Gastrocnemius medialis (tissue), 4 donors: ENCODE measurements at regions not wholly inside any gene's neighbourhood (a gene's known extent, or its start where the extent isn't known, plus 50 kb on each side); places are given as distances from the start of the nearest gene placed in this dataset.

ENCODE experiments used
- ATAC-seq, 2 donors: fragments of 150-250 bp; one replicate each; pipeline ENCODE4 v1.9.1; 2016
- DNase-seq, 2 donors: peaks; one replicate each; pipeline ENCODE4 v3.0.0-alpha.2; 2019
- H3K27ac ChIP-seq, 4 donors: fragments of 200-600 bp; sonication (generic); 1 replicate in 1 of 4; 2 replicates in 3 of 4; pipeline ENCODE4 v1.5.1; 2016 to 2018; ENCODE audit warnings: mild to moderate bottlenecking in 2 of 4, moderate library complexity in 1 of 4
- H3K27me3 ChIP-seq, 3 donors: fragments of 200-600 bp; sonication (generic) in 2 of 3; 1 replicate in 1 of 3; 2 replicates in 2 of 3; pipeline versions ENCODE4 v1.5.1 to v1.6.0; 2016 to 2019; ENCODE audit warnings: mild to moderate bottlenecking in 1 of 3, moderate library complexity in 1 of 3
- H3K36me3 ChIP-seq, 2 donors: fragments of 200-600 bp; sonication (generic) in 1 of 2; one replicate each; pipeline ENCODE4 v1.5.1; 2017 to 2018
- H3K4me1 ChIP-seq, 2 donors: fragments of 200-600 bp; sonication (generic) in 1 of 2; one replicate each; pipeline ENCODE4 v1.5.1; 2016 to 2017; ENCODE audit warnings: mild to moderate bottlenecking in 2 of 2
- H3K4me3 ChIP-seq, 4 donors: fragments of 200-600 bp; sonication (generic) in 3 of 4; 1 replicate in 1 of 4; 2 replicates in 3 of 4; pipeline ENCODE4 v1.5.1; 2016 to 2019; ENCODE audit warnings: mild to moderate bottlenecking in 2 of 4
- H3K9me3 ChIP-seq, 3 donors: fragments of 200-600 bp; sonication (generic) in 2 of 3; 1 replicate in 1 of 3; 2 replicates in 2 of 3; pipeline ENCODE4 v1.5.1; 2016 to 2019
- POLR2A ChIP-seq, 2 donors: fragments of 450-650 bp; IDR thresholded peaks; one replicate each; pipeline ENCODE4 v1.6.1; 2017; ENCODE audit warnings: antibody characterized with exemption in 2 of 2, mild to moderate bottlenecking in 2 of 2, moderate library complexity in 2 of 2
- in situ Hi-C, 4 donors: fragments of 200-750 bp; cut with MboI; loops; one replicate each; pipeline versions ENCODE4 v1.15.0 to v1.8.0; 2017; ENCODE audit warnings: low sequenced_read_pairs in 4 of 4
- intact Hi-C: fragments of 100-400 bp; cut with DNase I; formaldehyde crosslinking; loops from one replicate; pipeline ENCODE4 v1.15.1; 2023; ENCODE audit warnings: low total_unique reads
- TF ChIP-seq, protein P1 (sequence below), 5 experiments: fragments of 450-650 bp in 3 of 5; fragments of 200-600 bp in 2 of 5; sonication (generic) in 2 of 5; IDR thresholded peaks in 4 of 5; conservative IDR thresholded peaks in 1 of 5; 1 replicate in 4 of 5; 2 replicates in 1 of 5; pipeline ENCODE4 v1.5.1; 2016 to 2019; ENCODE audit warnings: antibody characterized with exemption in 5 of 5, mild to moderate bottlenecking in 3 of 5, moderate library complexity in 3 of 5

DNA sequence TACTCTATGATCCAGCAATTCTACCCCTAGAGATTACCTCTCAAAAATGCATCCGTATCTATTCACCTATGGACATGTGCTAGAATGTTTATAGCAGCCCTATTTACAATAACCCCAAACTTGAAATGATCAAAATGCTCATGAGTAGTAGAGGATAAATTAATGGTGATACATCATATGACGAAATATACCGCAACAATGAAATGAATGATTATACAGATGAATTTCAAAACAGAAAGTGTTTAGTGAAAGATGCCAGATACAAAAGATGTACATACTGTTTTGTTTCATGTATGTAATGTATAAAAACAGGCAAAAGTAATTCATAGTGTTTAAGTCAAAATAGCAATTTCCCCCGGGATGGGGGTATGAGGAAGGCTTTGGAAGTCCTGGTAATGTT, 91.0 kb upstream of the CD55 start:
- in situ Hi-C loops (no loop called here), intact Hi-C loops (no loop called here)
- Histone ChIP-seq H3K27ac (no peak overlapping the region), H3K27me3 (no peaks in the 10 kb centered on the region), H3K9me3 (no peaks in the 10 kb centered on the region), H3K36me3 (no peaks in the 10 kb centered on the region), H3K4me1 (no peaks in the 10 kb centered on the region), H3K4me3 (no peak overlapping the region)
- no peak for DNase-seq
- no peak for ATAC-seq
- TF ChIP-seq POLR2A (IDR thresholded peaks at IDR 0.05), result no peak
- TF ChIP-seq, protein P1, sequence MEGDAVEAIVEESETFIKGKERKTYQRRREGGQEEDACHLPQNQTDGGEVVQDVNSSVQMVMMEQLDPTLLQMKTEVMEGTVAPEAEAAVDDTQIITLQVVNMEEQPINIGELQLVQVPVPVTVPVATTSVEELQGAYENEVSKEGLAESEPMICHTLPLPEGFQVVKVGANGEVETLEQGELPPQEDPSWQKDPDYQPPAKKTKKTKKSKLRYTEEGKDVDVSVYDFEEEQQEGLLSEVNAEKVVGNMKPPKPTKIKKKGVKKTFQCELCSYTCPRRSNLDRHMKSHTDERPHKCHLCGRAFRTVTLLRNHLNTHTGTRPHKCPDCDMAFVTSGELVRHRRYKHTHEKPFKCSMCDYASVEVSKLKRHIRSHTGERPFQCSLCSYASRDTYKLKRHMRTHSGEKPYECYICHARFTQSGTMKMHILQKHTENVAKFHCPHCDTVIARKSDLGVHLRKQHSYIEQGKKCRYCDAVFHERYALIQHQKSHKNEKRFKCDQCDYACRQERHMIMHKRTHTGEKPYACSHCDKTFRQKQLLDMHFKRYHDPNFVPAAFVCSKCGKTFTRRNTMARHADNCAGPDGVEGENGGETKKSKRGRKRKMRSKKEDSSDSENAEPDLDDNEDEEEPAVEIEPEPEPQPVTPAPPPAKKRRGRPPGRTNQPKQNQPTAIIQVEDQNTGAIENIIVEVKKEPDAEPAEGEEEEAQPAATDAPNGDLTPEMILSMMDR (IDR thresholded peaks at IDR 0.05 in 4 of 5, conservative IDR thresholded peaks at IDR 0.05 in 1 of 5), result no peak

DNA sequence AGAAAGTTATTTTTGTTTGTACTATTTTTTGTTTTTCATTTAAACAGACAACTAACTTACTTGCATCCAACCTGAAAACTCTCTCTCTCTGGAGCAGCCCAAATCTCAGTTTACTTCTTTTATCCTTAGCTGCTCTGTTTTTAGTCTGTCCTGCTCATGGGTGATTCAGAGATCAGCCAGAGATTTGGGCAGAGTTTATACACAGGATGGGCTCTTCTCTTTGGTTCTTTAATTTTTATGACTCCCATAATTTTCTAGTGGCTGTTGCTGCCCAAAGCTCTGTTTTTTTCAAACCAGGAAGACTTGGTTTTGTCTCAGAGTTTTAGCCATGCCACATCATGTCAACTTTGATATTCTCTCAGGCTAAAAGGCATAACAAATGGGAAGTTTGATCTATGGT, 86.8 kb upstream of the CD55 start:
- in situ Hi-C loops (no loop called here), intact Hi-C loops (no loop called here)
- no peak for ATAC-seq
- TF ChIP-seq, protein P1 (IDR thresholded peaks at IDR 0.05 in 4 of 5, conservative IDR thresholded peaks at IDR 0.05 in 1 of 5), result no peak
- TF ChIP-seq POLR2A (IDR thresholded peaks at IDR 0.05), result no peak
- H3K27me3 ChIP-seq, result no peaks in the 10 kb centered on the region
- H3K27ac ChIP-seq, result no peak overlapping the region
- H3K4me1 ChIP-seq, result no peaks in the 10 kb centered on the region
- no peaks in the 10 kb centered on the region for H3K36me3 ChIP-seq
- no peak overlapping the region for H3K4me3 ChIP-seq
- no peaks in the 10 kb centered on the region for H3K9me3 ChIP-seq
- no peak for DNase-seq

DNA sequence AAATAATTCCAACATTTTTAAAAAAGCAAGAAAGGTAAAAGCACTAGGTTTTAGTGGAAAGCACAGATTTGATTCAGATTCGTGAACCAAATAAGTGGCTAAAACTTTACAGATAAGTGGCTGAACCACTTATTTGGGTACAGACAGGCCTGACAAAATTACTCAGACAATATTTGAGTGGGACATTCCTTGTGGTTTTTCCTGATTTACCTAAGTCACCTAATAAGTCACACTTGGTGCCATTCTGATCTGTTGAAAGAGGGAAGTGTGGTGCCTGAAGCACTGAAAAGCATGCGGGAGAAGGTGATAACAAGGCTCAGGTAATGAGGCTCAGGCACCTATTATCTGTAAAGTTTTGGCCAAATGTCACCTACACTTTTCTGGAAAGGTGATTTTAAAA, 81.6 kb upstream of the CD55 start:
- no peak for TF ChIP-seq POLR2A (IDR thresholded peaks at IDR 0.05)
- TF ChIP-seq, protein P1 (IDR thresholded peaks at IDR 0.05 in 4 of 5, conservative IDR thresholded peaks at IDR 0.05 in 1 of 5), result no peak
- no peaks in the 10 kb centered on the region for H3K27me3 ChIP-seq
- ATAC-seq, result no peak

DNA sequence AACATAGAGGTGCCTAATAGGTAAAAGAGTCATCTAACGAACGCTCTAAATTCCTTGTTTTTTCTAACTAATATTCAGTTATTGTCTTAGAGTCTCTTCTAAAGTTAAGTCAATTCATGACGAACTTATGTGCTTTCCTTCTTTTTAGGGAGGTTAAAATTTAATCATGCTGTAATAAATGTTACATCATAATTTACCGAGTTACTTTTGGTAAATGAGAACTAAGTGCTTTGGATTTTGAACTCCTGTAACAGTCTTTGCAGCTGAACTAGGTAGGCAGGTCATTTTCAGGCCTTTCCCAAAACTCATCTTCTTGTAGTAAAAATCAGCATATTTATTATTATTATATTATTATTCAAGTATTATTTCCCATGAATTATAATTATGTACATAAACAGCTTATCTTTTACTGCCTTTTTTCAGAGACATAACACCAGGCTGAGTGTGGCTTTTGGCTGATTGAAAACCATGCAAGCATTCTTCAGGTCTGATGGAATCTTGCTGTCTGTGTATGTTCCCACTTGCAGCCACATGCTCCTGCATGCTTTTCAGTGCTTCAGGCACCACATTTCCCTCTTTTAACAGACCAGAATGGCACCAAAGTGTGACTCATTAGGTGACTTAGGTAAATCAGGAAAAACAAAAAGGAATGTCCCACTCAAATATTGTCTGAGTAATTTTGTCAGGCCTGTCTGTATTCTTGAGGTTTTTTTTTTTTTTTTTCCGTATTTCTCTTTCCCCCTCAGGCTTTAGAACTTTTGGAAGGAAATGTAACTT, 81.0 kb upstream of the CD55 start:
- intact Hi-C loops, result no loop called here
- no peak for ATAC-seq

More for the DNA sequence above, 81.6 kb upstream of the CD55 start:
- Histone ChIP-seq H3K4me1 (no peaks in the 10 kb centered on the region), H3K27ac (no peak overlapping the region), H3K36me3 (no peaks in the 10 kb centered on the region), H3K9me3 (no peaks in the 10 kb centered on the region), H3K4me3 (no peak overlapping the region)
- DNase-seq, result no peak
- intact Hi-C loops, result no loop called here
- in situ Hi-C loops, result no loop called here

More for the DNA sequence above, 81.0 kb upstream of the CD55 start:
- no peak for TF ChIP-seq POLR2A (IDR thresholded peaks at IDR 0.05)
- TF ChIP-seq, protein P1 (IDR thresholded peaks at IDR 0.05 in 4 of 5, conservative IDR thresholded peaks at IDR 0.05 in 1 of 5), result no peak
- in situ Hi-C loops, result no loop called here
- no peaks in the 10 kb centered on the region for H3K9me3 ChIP-seq
- no peak overlapping the region for H3K27ac ChIP-seq
- no peak for DNase-seq
- H3K4me1 ChIP-seq, result no peaks in the 10 kb centered on the region
- H3K4me3 ChIP-seq, result no peak overlapping the region
- no peaks in the 10 kb centered on the region for H3K36me3 ChIP-seq
- no peaks in the 10 kb centered on the region for H3K27me3 ChIP-seq
